H9 (cell line): ENCODE measurements at regions not wholly inside any gene's neighbourhood (a gene's known extent, or its start where the extent isn't known, plus 50 kb on each side); places are given as distances from the start of the nearest gene placed in this dataset.

ENCODE experiments used
- DNase-seq: peaks from one replicate; pipeline ENCODE4 v3.0.0-alpha.2; 2017
- H2AFZ ChIP-seq: one replicate; pipeline ENCODE4 v1.6.1; 2013; ENCODE audit warnings: mild to moderate bottlenecking, low read length, control low read depth, moderate library complexity
- H2AK5ac ChIP-seq: 2 replicates; pipeline ENCODE4 v1.6.1; 2013; ENCODE audit warnings: low read length, control low read depth, mixed read lengths; ENCODE audit not compliant: insufficient read length
- H2BK120ac ChIP-seq: one replicate; pipeline ENCODE4 v1.6.1; 2013; ENCODE audit warnings: low read depth, mild to moderate bottlenecking, low read length, control low read depth, inconsistent platforms; ENCODE audit not compliant: poor library complexity, severe bottlenecking
- H2BK12ac ChIP-seq: 2 replicates; pipeline ENCODE4 v1.6.1; 2013; ENCODE audit warnings: low read length, control low read depth, mixed read lengths, low read depth; ENCODE audit not compliant: insufficient read length
- H2BK15ac ChIP-seq: 2 replicates; pipeline ENCODE4 v1.6.1; 2013; ENCODE audit warnings: low read depth, low read length, control low read depth
- H2BK20ac ChIP-seq: one replicate; pipeline ENCODE4 v1.6.1; 2013; ENCODE audit warnings: low read depth, mild to moderate bottlenecking, low read length, control low read depth, inconsistent platforms; ENCODE audit not compliant: poor library complexity, severe bottlenecking
- H2BK5ac ChIP-seq: 2 replicates; pipeline ENCODE4 v1.6.1; 2013; ENCODE audit warnings: low read length, control low read depth, mixed read lengths; ENCODE audit not compliant: insufficient read length
- H3K14ac ChIP-seq: 2 replicates; pipeline ENCODE4 v1.6.1; 2013; ENCODE audit warnings: low read length, control low read depth; ENCODE audit not compliant: insufficient read depth
- H3K18ac ChIP-seq: 2 replicates; pipeline ENCODE4 v1.6.1; 2013; ENCODE audit warnings: low read depth, mild to moderate bottlenecking, mixed read lengths, low read length, control low read depth; ENCODE audit not compliant: insufficient read length
- H3K23ac ChIP-seq: 2 replicates; pipeline ENCODE4 v1.6.1; 2013; ENCODE audit warnings: low read length, control low read depth, mixed read lengths, low read depth; ENCODE audit not compliant: insufficient read length
- H3K23me2 ChIP-seq: 2 replicates; pipeline ENCODE4 v1.6.1; 2013; ENCODE audit warnings: low read depth, mild to moderate bottlenecking, mixed read lengths, low read length, control low read depth; ENCODE audit not compliant: insufficient read length, poor library complexity, severe bottlenecking
- H3K27ac ChIP-seq: 2 replicates; pipeline ENCODE4 v1.5.1; 2013; ENCODE audit warnings: low read length, control low read depth, mixed read lengths, low read depth; ENCODE audit not compliant: insufficient read length
- H3K27me3 ChIP-seq: 2 replicates; pipeline ENCODE4 v1.6.1; 2013; ENCODE audit warnings: low read length, control low read depth, inconsistent platforms; ENCODE audit not compliant: insufficient read depth
- H3K4ac ChIP-seq: 2 replicates; pipeline ENCODE4 v1.6.1; 2013; ENCODE audit warnings: low read depth, mild to moderate bottlenecking, control low read depth, inconsistent platforms, low read length, moderate library complexity
- H3K4me1 ChIP-seq: 2 replicates; pipeline ENCODE4 v1.6.1; 2013; ENCODE audit warnings: low read length, control low read depth, inconsistent platforms; ENCODE audit not compliant: insufficient read depth
- H3K4me2 ChIP-seq: 2 replicates; pipeline ENCODE4 v1.6.1; 2013; ENCODE audit warnings: low read length, control low read depth, mixed read lengths; ENCODE audit not compliant: insufficient read length, insufficient read depth
- H3K56ac ChIP-seq: 2 replicates; pipeline ENCODE4 v1.6.1; 2013; ENCODE audit warnings: low read depth, mild to moderate bottlenecking, mixed read lengths, low read length, control low read depth; ENCODE audit not compliant: insufficient read length
- H3K79me1 ChIP-seq: 2 replicates; pipeline ENCODE4 v1.6.1; 2013; ENCODE audit warnings: low read depth, mild to moderate bottlenecking, moderate library complexity, low read length, control low read depth, inconsistent platforms; ENCODE audit not compliant: insufficient read depth, poor library complexity, severe bottlenecking
- H3K79me2 ChIP-seq: 2 replicates; pipeline ENCODE4 v1.6.1; 2013; ENCODE audit warnings: low read length, control low read depth, inconsistent platforms; ENCODE audit not compliant: insufficient read depth
- H3K9ac ChIP-seq: 2 replicates; pipeline ENCODE4 v1.6.1; 2013; ENCODE audit warnings: low read length, control low read depth, mixed read lengths; ENCODE audit not compliant: insufficient read length; ENCODE audit errors: extremely low read depth
- H3K9me3 ChIP-seq: one replicate; pipeline ENCODE4 v1.6.1; 2013; ENCODE audit warnings: low read depth, low read length, inconsistent platforms; ENCODE audit not compliant: control insufficient read depth
- H3T11ph ChIP-seq: one replicate; pipeline ENCODE4 v1.6.1; 2013; ENCODE audit warnings: mild to moderate bottlenecking, low read length, control low read depth, inconsistent platforms
- H4K20me1 ChIP-seq: one replicate; pipeline ENCODE4 v1.6.1; 2013; ENCODE audit not compliant: control insufficient read depth, insufficient read length, insufficient read depth
- H4K5ac ChIP-seq: 2 replicates; pipeline ENCODE4 v1.6.1; 2013; ENCODE audit warnings: low read depth, mild to moderate bottlenecking, mixed read lengths, low read length, control low read depth; ENCODE audit not compliant: insufficient read length
- H4K8ac ChIP-seq: replicated peaks from 2 replicates; pipeline ENCODE4 v1.6.1; 2013; ENCODE audit warnings: low read length, control low read depth, mixed read lengths, low read depth; ENCODE audit not compliant: insufficient read length
- H4K91ac ChIP-seq: 2 replicates; pipeline ENCODE4 v1.6.1; 2013; ENCODE audit warnings: low read depth, mild to moderate bottlenecking, moderate library complexity, mixed read lengths, low read length, control low read depth; ENCODE audit not compliant: insufficient read length
- H3K27ac Mint-ChIP-seq, 3 experiments: 2 replicates in 2 of 3; 3 replicates in 1 of 3; pipeline ENCODE4 v1.8.0; 2020 to 2021; ENCODE audit warnings: mixed read lengths in 3 of 3, mild to moderate bottlenecking in 1 of 3, moderate library complexity in 1 of 3
- H3K27me3 Mint-ChIP-seq: 2 replicates; pipeline ENCODE4 v1.8.0; 2021; ENCODE audit warnings: low read depth, mild to moderate bottlenecking, moderate library complexity, mixed read lengths
- H3K36me3 Mint-ChIP-seq, 3 experiments: 2 replicates in 2 of 3; 3 replicates in 1 of 3; pipeline ENCODE4 v1.8.0; 2020 to 2021; ENCODE audit warnings: low read depth in 3 of 3, mixed read lengths in 3 of 3; ENCODE audit not compliant: insufficient read depth in 1 of 3
- H3K4me1 Mint-ChIP-seq, 2 experiments: 2 replicates each; pipeline ENCODE4 v1.8.0; 2020; ENCODE audit warnings: mixed read lengths in 2 of 2
- H3K4me3 Mint-ChIP-seq, 2 experiments: 2 replicates in 1 of 2; 3 replicates in 1 of 2; pipeline ENCODE4 v1.8.0; 2020 to 2021; ENCODE audit warnings: mild to moderate bottlenecking in 2 of 2, mixed read lengths in 2 of 2, moderate library complexity in 1 of 2
- H3K9me3 Mint-ChIP-seq, 2 experiments: 2 replicates in 1 of 2; 3 replicates in 1 of 2; pipeline ENCODE4 v1.8.0; 2020; ENCODE audit warnings: mild to moderate bottlenecking in 2 of 2, mixed read lengths in 2 of 2, moderate library complexity in 1 of 2
- CTCF ChIP-seq: fragments of 200-600 bp; sonication (generic); conservative IDR thresholded peaks from 3 replicates; pipeline ENCODE4 v1.8.0; 2021; ENCODE audit warnings: antibody characterized with exemption, mild to moderate bottlenecking
- WGBS: extraction: QIAGEN DNeasy Blood & Tissue Kit; methylation state at CpG from one replicate; pipeline ENCODE4 v1.1.7; 2013; ENCODE audit warnings: missing lambda C conversion rate, low lambda C conversion rate, mixed read lengths; ENCODE audit not compliant: insufficient read length; ENCODE audit errors: extremely low coverage; 5-methylcytosine and 5-hydroxymethylcytosine counted together

DNA sequence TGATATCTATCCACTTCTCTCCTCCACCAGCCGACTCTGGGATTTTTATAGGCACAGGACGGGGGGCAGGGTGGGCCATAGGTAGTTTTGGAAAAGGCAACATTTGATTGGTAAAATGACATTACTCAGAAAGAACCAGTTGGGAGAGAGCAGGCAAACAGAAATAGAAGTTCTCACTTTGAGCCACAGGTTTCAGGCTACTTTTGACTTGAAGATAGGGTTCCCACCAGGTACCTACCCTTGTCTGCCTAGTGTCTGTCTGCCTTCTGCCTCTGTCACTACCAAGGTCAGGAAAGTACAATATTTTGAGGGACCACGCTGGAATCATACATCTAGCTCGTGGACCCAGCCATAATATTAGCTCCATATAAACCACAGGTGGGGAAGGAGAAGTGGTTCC lies 412.9 kb upstream of the GRM7 start:
- no peak for DNase-seq
- H4K5ac ChIP-seq = no peak overlapping the region
- no peaks in the 10 kb centered on the region for H3K27me3 Mint-ChIP-seq
- no peak overlapping the region for H2BK12ac ChIP-seq
- TF ChIP-seq CTCF = no peak
- H3K23ac ChIP-seq = no peak overlapping the region
- no peaks in the 10 kb centered on the region for H3K79me2 ChIP-seq
- no peak overlapping the region for H3K14ac ChIP-seq
- no peak overlapping the region for H3K27ac ChIP-seq
- H3K23me2 ChIP-seq = no peaks in the 10 kb centered on the region
- no peaks in the 10 kb centered on the region for H4K20me1 ChIP-seq
- no peaks in the 10 kb centered on the region; a peak in 1 of 5 replicates for H3K9me3 Mint-ChIP-seq
- no peak overlapping the region for H2AFZ ChIP-seq
- no peak overlapping the region for H4K91ac ChIP-seq
- H3K4me3 Mint-ChIP-seq = no peak overlapping the region
- H3K9me3 ChIP-seq = no peaks in the 10 kb centered on the region
- no peaks in the 10 kb centered on the region for H3K79me1 ChIP-seq
- no peak overlapping the region for H3K4ac ChIP-seq
- no peak overlapping the region for H2BK120ac ChIP-seq
- no peaks in the 10 kb centered on the region; a peak in 1 of 7 replicates for H3K36me3 Mint-ChIP-seq
- no peak overlapping the region for H4K8ac ChIP-seq
- no peaks in the 10 kb centered on the region for H3K4me1 ChIP-seq
- H3K56ac ChIP-seq = no peak overlapping the region
- no CpG with 5 or more reads among the region's 4 CpGs for WGBS
- no peak overlapping the region for H2BK5ac ChIP-seq
- H3K18ac ChIP-seq = no peak overlapping the region
- H3K4me1 Mint-ChIP-seq = peaks cover 7 to 9% of the 10 kb centered on the region in 2 experiments; a peak in 3 of 4 replicates
- no peak overlapping the region for H2BK15ac ChIP-seq
- no peak overlapping the region for H3T11ph ChIP-seq
- H2AK5ac ChIP-seq = no peak overlapping the region
- H3K27ac Mint-ChIP-seq = no peak overlapping the region
- H3K27me3 ChIP-seq = no peaks in the 10 kb centered on the region
- no peak overlapping the region for H2BK20ac ChIP-seq
- no peak overlapping the region for H3K9ac ChIP-seq
- no peak overlapping the region for H3K4me2 ChIP-seq
